Skeletal muscle cell (primary cell): ENCODE measurements at regions not wholly inside any gene's neighbourhood (a gene's known extent, or its start where the extent isn't known, plus 50 kb on each side); places are given as distances from the start of the nearest gene placed in this dataset.

Experiments
- DNase-seq: peaks from one replicate; pipeline ENCODE4 v3.0.0-alpha.2; 2010; ENCODE audit warnings: low read depth
- H3K4me3 ChIP-seq: 2 replicates; pipeline ENCODE4 v1.5.1; 2011; ENCODE audit warnings: low read depth, mild to moderate bottlenecking, control low read depth, low read length, moderate library complexity

GRCh38 chr10:7479861-7480598 lies 69.2 kb upstream of the SFMBT2 start:
- DNase-seq = no peak
- H3K4me3 ChIP-seq = no peak overlapping the region

GRCh38 chr10:7478727-7479457 lies 68.1 kb upstream of the SFMBT2 start:
- no peak for DNase-seq
- no peak overlapping the region for H3K4me3 ChIP-seq

GRCh38 chr10:7477538-7478334 lies 66.9 kb upstream of the SFMBT2 start:
- DNase-seq = no peak
- no peak overlapping the region for H3K4me3 ChIP-seq

GRCh38 chr10:7475939-7476338 lies 65.1 kb upstream of the SFMBT2 start:
- DNase-seq = no peak

GRCh38 chr10:7475046-7475911 lies 64.4 kb upstream of the SFMBT2 start:
- no peak for DNase-seq
- no peak overlapping the region for H3K4me3 ChIP-seq

More at GRCh38 chr10:7475939-7476338, 65.1 kb upstream of the SFMBT2 start:
- no peak overlapping the region for H3K4me3 ChIP-seq

- no peak for DNase-seq
- no peak overlapping the region for H3K4me3 ChIP-seq
These were observed 63.6 kb upstream of the SFMBT2 start for GRCh38 chr10:7474388-7474787.

- H3K4me3 ChIP-seq = no peak overlapping the region
- DNase-seq = no peak
These were observed 62.6 kb upstream of the SFMBT2 start for GRCh38 chr10:7473474-7473873.

- DNase-seq = no peak
- no peak overlapping the region for H3K4me3 ChIP-seq
These were observed 61.0 kb upstream of the SFMBT2 start for GRCh38 chr10:7471720-7472367.

GRCh38 chr10:7470371-7470770 lies 59.5 kb upstream of the SFMBT2 start:
- no peak for DNase-seq
- no peak overlapping the region for H3K4me3 ChIP-seq

- no peak for DNase-seq
- no peak overlapping the region for H3K4me3 ChIP-seq
These were observed 56.3 kb upstream of the SFMBT2 start for GRCh38 chr10:7467031-7467667.

GRCh38 chr10:7464691-7465090 lies 53.9 kb upstream of the SFMBT2 start:
- no peak overlapping the region for H3K4me3 ChIP-seq
- DNase-seq = no peak
